ENCODE measurements at regions not wholly inside any gene's neighbourhood (a gene's known extent, or its start where the extent isn't known, plus 50 kb on each side); places are given as distances from the start of the nearest gene placed in this dataset.
"Not testable (repeated sequence)": the region's sequence is repeated elsewhere in the genome, so short reads cannot be mapped to it uniquely, and the experiment has no call there.

DNA sequence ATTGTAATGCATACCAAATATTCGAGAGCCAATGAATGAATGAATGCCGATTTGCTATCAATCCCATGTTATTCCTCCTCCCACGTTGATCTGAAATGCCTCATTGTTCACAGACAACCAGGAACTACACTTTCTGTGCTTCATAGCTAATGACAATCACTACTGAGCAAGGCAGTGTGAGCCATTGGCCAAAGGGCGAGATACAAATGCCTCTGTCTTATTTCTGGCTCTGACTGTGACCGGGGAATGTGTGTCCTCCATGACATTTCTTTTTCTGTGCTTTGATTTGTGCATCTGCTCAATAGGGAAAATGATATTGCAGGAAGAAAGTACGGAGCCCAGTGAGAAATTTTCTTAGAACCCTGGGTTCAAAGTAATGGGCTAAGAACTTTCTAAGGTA lies 217.1 kb downstream of the CXCL12 start:
- no peak for DNase-seq

- DNase-seq = no peak
Measured at GRCh38 chr10:44166441-44166840, 218.5 kb downstream of the CXCL12 start.

DNA sequence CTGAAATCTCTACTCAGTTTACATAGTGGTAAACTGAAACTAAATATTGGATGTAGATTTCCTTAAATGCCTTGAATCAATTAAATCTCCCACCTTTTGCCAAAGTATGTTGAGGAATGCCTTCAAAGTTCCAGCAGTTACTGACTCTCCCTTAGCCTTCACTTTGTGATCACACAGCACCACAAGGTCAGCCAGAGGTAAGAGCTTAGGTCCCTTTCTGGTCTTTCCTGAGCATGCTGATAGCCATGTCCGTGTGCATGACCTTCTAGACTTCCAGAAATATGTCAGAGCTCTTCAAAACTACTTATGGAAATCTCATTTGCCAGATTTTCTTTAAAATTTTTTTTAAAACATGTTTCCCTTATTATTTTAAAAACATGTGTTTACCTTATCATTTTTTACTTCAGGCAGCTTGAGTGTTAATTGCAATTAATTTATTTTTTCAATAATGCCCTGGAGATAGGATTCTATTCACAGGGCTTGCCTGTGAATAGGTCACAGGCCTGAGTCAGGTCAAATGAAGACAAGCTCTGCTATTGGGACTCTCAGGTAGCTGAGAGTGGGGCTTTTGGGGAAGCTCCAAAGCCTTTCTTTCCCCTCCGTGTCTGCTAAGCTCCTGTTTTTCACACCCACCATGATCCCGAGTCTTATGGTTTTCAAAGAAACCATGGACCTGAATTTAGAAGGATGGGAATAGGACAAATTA lies 220.5 kb downstream of the CXCL12 start:
- DNase-seq = no peak

DNA sequence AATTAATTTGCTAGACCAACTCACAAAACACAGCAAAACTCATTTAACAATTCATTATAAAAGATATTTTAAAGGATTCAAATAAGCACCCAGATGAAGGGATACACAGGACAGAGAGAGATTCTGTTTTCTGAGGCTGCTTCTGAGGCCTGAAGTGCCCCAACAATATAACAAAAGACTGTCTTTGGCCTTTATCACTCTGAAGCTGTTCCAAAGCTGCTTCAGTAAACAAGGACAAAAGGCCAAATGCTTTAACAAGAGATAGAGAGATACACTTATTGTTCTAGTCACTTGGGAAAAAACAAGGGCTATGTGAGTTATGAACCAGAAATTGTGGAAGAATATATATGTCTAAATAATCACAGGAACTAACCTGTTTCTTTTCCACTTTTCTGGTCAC lies 223.7 kb downstream of the CXCL12 start:
- DNase-seq = no peak

DNA sequence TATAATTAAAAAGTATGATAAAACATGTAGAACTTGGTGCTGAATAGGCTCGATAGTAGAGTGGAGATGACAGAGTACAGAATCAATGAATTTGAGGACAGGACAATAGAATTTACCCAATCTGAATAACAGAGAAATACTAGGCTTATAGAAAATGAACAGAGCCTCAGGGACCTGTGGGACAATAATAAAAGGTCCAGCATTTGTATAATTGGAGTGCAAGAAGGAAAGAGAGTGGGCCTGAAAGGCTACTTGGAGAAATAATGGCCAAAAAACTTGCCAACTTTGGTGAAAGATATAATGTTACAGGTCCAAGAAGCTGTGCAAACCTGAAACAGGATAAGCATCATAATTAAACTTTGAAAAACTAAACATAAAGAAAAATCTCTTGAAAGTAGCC lies 227.3 kb downstream of the CXCL12 start:
- no peak for DNase-seq

DNA sequence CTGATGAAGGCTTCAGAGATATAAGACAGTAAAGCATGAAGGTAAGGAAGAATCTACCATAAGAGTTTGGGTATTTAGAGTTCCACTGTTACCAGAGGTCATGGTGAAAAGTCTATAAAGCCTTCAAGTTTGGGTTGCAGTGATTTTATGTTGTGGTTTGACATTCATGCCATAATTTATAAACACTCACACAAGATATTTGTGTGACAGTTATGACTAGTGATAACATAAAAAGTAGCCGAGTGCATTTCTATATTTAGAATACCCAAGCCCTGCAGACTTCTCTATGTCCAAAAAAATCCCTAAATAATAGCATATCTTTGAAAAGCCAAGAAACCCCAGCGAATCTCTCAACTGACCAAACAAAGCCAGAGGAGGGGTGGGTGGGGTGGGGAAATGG lies 229.9 kb downstream of the CXCL12 start:
- no peak for DNase-seq

- no peak for DNase-seq
Measured at GRCh38 chr10:44153918-44154670, 230.8 kb downstream of the CXCL12 start.

DNA sequence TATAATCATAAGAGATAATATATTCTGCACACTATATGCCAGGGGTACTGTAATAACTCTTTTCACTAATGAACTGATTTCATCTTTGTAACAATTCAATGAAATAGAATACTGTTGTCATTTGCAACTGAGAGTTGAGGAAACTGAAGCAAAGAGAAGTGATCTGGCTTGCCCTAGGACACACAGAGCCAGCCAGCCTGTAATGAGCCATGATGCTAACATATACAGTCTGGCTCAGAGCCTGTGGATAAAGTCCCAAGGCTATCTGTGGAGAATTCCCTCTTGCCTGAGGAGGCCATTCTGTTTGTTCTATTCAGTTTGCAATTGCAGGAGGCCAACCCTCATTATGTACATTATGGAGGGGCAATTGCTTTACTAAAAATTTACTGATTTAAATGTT lies 241.3 kb downstream of the CXCL12 start:
- no peak for DNase-seq

DNA sequence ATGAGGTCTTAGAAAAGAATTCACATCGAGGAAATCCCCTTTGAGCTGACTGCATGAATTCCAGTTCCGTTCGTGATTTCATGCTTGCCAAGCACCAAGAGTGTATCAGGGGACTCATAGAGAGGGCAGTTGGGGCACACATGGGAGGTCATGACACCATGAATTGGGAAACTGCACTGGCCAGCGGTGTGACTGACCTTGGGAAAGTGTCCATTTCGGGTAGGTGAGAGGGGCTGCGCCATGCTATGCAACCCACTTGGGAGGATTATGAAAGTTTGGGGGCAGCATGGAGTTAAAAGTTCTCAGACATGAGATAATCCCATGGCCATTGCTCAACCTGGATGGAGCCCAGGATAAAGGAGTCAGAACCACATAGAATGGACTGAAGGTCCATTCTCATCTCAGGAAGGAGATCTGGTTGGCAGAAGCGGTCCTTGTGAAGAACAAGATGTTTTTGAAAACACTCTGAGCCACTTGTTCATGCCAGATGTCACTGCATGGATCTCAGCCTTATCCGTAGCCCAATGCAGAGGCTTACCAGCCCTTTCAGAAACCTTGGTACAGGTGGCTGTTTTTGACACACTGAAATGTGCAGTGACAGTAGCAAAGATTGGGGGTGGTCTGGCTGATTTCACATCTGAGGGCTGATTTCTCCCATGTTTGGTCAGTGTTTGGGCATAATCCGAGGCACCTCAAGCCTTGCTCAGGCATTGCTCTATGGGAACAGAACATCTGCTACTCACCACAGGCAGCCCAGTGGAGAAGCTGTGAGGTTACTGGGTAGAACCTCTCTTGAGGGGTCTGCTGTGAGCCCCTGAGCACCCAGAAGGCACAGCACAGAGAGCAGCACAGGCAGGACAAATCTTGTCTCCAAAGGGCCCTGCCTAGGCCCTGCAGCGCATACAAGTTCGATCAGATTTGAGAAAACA lies 252.3 kb downstream of the CXCL12 start:
- DNase-seq = no peak

DNA sequence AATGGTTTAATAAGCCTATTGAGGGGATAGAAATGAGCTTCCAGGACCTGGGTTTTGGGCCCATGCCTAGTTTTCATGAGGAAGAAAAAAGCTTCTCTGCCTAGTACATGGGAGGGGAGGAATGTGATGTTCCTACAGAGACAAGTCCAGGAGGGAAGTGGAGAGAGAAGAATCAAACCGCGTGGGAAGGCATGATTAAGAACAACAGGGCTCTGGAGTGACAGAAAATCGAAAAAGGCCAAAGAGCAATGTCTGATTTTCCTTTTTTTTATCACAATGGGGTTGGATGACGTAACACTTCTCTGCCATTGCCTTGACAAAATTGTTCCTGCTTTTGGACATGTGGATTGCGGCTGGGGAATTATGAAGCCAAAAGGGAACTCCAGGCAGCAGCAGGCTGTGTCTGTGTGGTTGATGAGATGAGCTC lies 258.6 kb downstream of the CXCL12 start:
- no peak for DNase-seq

DNA sequence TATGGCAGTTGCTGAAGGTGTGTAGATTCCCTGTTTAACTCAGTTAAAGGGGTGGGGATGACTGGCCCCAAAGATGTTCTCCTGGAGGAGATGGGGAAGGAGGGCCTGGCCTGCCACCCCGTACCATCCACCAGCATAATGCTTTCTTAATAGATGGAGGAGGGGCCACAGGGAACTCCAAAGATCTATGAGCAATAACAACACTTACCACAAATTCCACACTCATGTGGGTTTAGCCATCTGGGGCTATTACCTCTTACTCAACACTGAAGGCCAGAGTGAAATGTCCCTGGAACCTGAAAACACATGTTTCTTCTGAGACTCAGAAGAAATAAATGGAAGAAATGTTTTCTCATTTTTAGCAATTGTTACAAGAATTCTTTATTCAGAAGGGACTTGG lies 259.0 kb downstream of the CXCL12 start:
- DNase-seq = no peak

- DNase-seq = no peak
Measured at GRCh38 chr10:44118500-44118899, 266.4 kb downstream of the CXCL12 start.

DNA sequence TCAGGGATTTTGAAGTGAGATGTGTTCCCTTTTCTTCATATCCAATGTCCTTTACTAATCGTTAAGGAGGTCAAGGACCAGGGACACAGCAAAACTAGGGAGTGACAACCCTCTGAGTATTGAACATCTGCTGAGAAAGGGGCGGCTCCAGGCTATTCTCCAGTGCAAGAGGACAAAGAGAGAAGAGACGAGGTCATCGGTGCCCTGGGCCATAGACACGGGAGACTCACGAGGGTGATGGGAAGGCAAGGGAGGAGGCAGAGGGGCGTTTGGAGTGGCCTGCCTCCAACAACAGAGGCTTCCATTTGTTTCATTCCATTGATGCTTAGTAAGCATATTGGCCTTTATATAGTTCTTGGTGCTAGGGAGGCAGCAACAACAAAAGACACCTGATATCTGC lies 268.4 kb downstream of the CXCL12 start:
- DNase-seq = no peak

DNA sequence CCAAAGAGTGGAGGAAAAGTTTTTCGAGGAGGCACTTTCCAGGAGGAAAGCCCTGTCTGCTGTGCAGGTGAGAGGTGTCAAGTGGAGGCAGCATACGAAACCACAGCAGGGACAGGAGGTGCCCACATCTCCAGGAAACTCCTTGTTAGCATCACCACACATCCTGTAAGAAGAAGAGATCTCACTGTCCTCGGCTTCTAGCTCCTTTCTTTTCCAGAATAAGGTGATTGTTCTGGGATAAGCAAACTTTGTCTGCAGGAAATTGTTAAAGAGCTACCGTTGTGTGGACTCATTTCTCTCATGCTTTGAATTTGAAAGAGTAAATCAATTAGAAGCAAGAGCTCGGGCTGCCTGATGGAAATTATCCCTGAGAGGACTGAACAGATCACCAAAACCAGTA lies 269.4 kb downstream of the CXCL12 start:
- no peak for DNase-seq

GRCh38 chr10:44114441-44114840 lies 270.5 kb downstream of the CXCL12 start:
- DNase-seq = no peak

DNA sequence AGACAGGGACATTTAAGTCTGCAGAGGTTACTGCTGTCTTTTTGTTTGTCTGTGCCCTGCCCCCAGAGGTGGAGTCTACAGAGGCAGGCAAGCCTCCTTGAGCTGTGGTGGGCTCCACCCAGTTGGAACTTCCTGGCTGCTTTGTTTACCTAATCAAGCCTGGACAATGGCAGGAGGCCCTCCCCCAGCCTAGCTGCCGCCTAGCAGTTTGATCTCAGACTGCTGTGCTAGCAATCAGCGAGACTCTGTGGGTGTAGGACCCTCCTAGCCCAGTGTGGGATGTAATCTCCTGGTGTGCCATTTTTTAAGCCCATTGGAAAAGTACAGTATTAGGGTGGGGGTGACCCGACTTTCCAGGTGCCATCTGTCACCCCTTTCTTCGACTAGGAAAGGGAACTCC lies 272.6 kb downstream of the CXCL12 start:
- DNase-seq = peak; percentile 22

GRCh38 chr10:44105696-44106095 lies 279.2 kb downstream of the CXCL12 start:
- DNase-seq = no peak

DNA sequence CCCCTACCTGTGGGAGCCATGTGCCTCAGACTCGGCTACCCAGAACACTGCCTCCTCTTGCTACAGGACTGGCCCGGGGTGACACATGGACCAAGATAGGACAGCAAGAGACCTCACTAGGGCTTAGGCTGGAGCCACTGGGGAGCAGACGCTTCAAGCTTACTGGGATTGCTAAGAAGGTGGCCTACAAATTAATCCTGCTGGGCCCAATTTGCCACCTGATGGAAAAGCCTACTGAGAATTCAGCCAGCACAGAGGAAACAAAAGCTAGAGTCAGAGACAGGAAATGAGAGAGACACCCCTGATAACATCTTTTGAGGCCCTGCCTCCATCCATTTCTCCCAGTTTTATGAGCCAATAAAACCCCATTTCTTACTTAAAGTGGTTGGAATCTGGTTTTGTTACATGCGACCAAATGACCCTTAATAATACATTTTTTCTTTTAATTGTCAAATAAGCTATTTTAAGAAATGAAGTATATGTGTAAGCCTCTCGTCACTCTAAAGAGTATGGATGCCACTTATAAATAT lies 282.1 kb downstream of the CXCL12 start:
- no peak for DNase-seq

DNA sequence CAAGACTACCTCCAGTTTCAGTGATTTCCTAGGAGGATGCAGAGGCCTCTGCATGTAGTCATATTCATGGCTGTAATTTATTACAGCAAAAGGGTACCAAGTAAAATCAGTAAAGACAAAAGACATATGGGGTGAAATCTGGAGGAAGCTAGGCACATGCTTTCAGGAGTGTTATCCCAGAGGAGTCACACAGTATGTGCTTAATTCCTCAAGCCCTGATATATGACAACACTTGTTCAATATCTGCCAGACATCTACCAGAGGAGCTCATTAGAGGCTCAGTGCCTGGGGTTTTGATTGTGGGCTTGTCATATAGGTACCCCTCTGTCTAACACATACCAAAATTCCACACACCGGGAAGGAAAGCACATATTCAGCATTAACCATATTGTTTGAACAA lies 283.8 kb downstream of the CXCL12 start:
- DNase-seq = no peak

DNA sequence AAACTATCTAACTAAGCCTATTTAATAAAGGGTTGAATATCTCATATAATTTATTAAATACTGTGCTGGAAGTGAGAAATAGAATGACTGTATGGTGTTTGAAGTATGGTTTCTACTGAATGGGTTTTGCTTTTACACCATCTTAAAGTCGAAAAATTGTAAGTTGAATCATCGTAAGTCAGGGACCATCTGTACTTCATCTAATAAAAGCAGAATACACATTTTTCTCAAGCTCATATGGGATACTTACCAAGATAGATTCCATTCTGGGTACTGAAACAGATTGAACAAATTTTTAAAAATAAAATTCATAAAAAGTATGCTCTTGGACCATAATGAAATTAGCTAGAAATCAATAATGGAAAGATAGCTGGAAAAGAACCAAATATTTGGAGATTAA lies 285.4 kb downstream of the CXCL12 start:
- no peak for DNase-seq

- not testable (repeated sequence) for DNase-seq
Measured at GRCh38 chr10:44096217-44096616, 288.7 kb downstream of the CXCL12 start.

- DNase-seq = no peak
Measured at GRCh38 chr10:44089671-44090070, 295.2 kb downstream of the CXCL12 start.

DNA sequence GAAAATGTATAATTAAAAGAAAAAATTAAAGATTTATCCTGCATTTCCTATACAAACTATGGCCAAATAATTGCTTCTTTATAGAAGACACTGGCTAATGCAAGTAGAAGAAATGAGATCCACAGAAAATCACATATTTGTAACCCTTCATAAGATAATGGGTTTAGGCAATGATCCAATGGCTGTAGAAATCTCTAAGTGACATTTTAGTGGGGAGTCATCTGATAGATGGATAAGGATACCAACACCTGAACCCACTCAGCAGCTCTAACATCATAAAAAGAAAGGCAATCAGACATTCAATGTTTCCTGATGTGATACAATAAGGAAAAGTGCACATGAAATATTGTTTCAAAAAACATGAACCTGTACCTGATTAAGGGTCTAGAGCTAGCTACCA lies 297.5 kb downstream of the CXCL12 start:
- DNase-seq = no peak

Data from hematopoietic multipotent progenitor cell treated with erythropoietin and hydrocortisone succinate and interleukin-3 and kit ligand, for 4 days (in vitro differentiated cells).